HG03280 (cell line): ENCODE measurements at regions not wholly inside any gene's neighbourhood (a gene's known extent, or its start where the extent isn't known, plus 50 kb on each side); places are given as distances from the start of the nearest gene placed in this dataset.

Source experiments
- ATAC-seq: cut with Tn5 transposase; IDR thresholded peaks from one replicate; pipeline ENCODE4 v1.9.1; 2021; ENCODE audit warnings: mild to moderate bottlenecking, moderate library complexity; ENCODE audit not compliant: unreplicated experiment

- no peak for ATAC-seq
These were observed 73.9 kb downstream of the TEX29 start for GRCh38 chr13:111394211-111394922.

GRCh38 chr13:111395511-111396393 is 75.3 kb downstream of the TEX29 start:
- no peak for ATAC-seq

- no peak for ATAC-seq
These were observed 76.0 kb downstream of the TEX29 start for GRCh38 chr13:111396457-111396856.

- ATAC-seq, result no peak
These were observed 76.9 kb downstream of the TEX29 start for GRCh38 chr13:111397202-111397880.

GRCh38 chr13:111398196-111398595 is 77.8 kb downstream of the TEX29 start:
- ATAC-seq, result no peak

- ATAC-seq, result no peak
These were observed 78.4 kb downstream of the TEX29 start for GRCh38 chr13:111398715-111399299.

GRCh38 chr13:111399334-111399733 is 78.9 kb downstream of the TEX29 start:
- ATAC-seq, result no peak

- no peak for ATAC-seq
These were observed 79.5 kb downstream of the TEX29 start for GRCh38 chr13:111399776-111400538.

GRCh38 chr13:111401151-111401550 is 80.7 kb downstream of the TEX29 start:
- no peak for ATAC-seq

- ATAC-seq, result no peak
These were observed 81.3 kb downstream of the TEX29 start for GRCh38 chr13:111401755-111402154.

GRCh38 chr13:111402441-111402840 is 82.0 kb downstream of the TEX29 start:
- no peak for ATAC-seq

GRCh38 chr13:111403266-111403665 is 82.8 kb downstream of the TEX29 start:
- ATAC-seq, result no peak

- no peak for ATAC-seq
These were observed 84.3 kb downstream of the TEX29 start for GRCh38 chr13:111404746-111405145.

- no peak for ATAC-seq
These were observed 86.2 kb downstream of the TEX29 start for GRCh38 chr13:111406636-111407035.

GRCh38 chr13:111407381-111408131 is 87.1 kb downstream of the TEX29 start:
- ATAC-seq, result no peak

- ATAC-seq, result no peak
These were observed 89.0 kb downstream of the TEX29 start for GRCh38 chr13:111409413-111409812.

GRCh38 chr13:111410232-111411021 is 90.0 kb downstream of the TEX29 start:
- ATAC-seq, result no peak

GRCh38 chr13:111411151-111411858 is 90.9 kb downstream of the TEX29 start:
- ATAC-seq, result no peak
